BE2C (cell line): ENCODE measurements at regions not wholly inside any gene's neighbourhood (a gene's known extent, or its start where the extent isn't known, plus 50 kb on each side); places are given as distances from the start of the nearest gene placed in this dataset.
"Not testable (repeated sequence)": the region's sequence is repeated elsewhere in the genome, so short reads cannot be mapped to it uniquely, and the experiment has no call there.

ENCODE experiments used
- DNase-seq: peaks from one replicate; pipeline ENCODE4 v3.0.0-alpha.2; 2020
- H3K27me3 ChIP-seq: fragments of 250-450 bp; sonication (Bioruptor Pico); 2 replicates; pipeline ENCODE4 v1.5.1; 2020; ENCODE audit warnings: mild to moderate bottlenecking
- H3K36me3 ChIP-seq: fragments of 250-450 bp; sonication (Bioruptor Pico); 2 replicates; pipeline ENCODE4 v1.5.1; 2020; ENCODE audit warnings: mild to moderate bottlenecking
- H3K4me1 ChIP-seq: fragments of 250-450 bp; sonication (Bioruptor Pico); 2 replicates; pipeline ENCODE4 v1.5.1; 2020
- H3K4me3 ChIP-seq: 2 replicates; pipeline ENCODE4 v1.5.1; 2011; ENCODE audit warnings: low read depth, low read length
- H3K9me3 ChIP-seq: fragments of 250-450 bp; sonication (Bioruptor Pico); 2 replicates; pipeline ENCODE4 v1.5.1; 2020
- TF ChIP-seq, protein P1 (sequence below): IDR thresholded peaks from 2 replicates; pipeline ENCODE4 v1.5.1; 2012; ENCODE audit warnings: mild to moderate bottlenecking, low read depth, low read length

DNA sequence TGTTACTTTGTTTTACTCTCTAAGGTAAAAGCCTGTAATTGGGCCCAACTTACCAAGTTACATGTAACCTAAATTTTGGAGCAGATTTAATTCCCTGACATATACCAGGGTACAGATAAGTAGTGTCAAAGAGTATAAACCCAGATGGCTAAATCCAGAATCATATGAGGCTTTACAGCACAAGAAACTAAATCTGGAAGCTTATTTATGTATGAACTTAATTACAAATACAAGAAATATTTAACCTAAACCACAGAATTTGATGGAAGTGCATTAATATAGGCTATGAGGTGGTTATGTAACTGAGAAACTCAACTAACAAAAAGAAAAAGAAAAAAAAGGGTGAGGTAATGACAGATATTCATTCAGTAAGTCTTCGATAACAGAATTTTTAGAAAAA, 930.2 kb upstream of the ALCAM start:
- TF ChIP-seq, protein P1, sequence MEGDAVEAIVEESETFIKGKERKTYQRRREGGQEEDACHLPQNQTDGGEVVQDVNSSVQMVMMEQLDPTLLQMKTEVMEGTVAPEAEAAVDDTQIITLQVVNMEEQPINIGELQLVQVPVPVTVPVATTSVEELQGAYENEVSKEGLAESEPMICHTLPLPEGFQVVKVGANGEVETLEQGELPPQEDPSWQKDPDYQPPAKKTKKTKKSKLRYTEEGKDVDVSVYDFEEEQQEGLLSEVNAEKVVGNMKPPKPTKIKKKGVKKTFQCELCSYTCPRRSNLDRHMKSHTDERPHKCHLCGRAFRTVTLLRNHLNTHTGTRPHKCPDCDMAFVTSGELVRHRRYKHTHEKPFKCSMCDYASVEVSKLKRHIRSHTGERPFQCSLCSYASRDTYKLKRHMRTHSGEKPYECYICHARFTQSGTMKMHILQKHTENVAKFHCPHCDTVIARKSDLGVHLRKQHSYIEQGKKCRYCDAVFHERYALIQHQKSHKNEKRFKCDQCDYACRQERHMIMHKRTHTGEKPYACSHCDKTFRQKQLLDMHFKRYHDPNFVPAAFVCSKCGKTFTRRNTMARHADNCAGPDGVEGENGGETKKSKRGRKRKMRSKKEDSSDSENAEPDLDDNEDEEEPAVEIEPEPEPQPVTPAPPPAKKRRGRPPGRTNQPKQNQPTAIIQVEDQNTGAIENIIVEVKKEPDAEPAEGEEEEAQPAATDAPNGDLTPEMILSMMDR: no peak
- no peak overlapping the region for H3K4me3 ChIP-seq
- no peaks in the 10 kb centered on the region for H3K4me1 ChIP-seq

GRCh38 chr3:104437131-104437750, 929.5 kb upstream of the ALCAM start:
- DNase-seq: no peak
- H3K36me3 ChIP-seq: no peaks in the 10 kb centered on the region
- H3K9me3 ChIP-seq: no peaks in the 10 kb centered on the region
- TF ChIP-seq, protein P1: no peak
- H3K4me1 ChIP-seq: no peaks in the 10 kb centered on the region
- H3K27me3 ChIP-seq: no peaks in the 10 kb centered on the region
- H3K4me3 ChIP-seq: no peak overlapping the region

More for the DNA sequence above, 930.2 kb upstream of the ALCAM start:
- no peak for DNase-seq
- Histone ChIP-seq H3K36me3 (no peaks in the 10 kb centered on the region), H3K27me3 (no peaks in the 10 kb centered on the region), H3K9me3 (no peaks in the 10 kb centered on the region)

GRCh38 chr3:104437891-104438290, 928.8 kb upstream of the ALCAM start:
- H3K36me3 ChIP-seq: no peaks in the 10 kb centered on the region
- no peaks in the 10 kb centered on the region for H3K4me1 ChIP-seq
- no peaks in the 10 kb centered on the region for H3K9me3 ChIP-seq
- H3K4me3 ChIP-seq: no peak overlapping the region
- H3K27me3 ChIP-seq: no peaks in the 10 kb centered on the region
- DNase-seq: no peak
- TF ChIP-seq, protein P1: no peak

DNA sequence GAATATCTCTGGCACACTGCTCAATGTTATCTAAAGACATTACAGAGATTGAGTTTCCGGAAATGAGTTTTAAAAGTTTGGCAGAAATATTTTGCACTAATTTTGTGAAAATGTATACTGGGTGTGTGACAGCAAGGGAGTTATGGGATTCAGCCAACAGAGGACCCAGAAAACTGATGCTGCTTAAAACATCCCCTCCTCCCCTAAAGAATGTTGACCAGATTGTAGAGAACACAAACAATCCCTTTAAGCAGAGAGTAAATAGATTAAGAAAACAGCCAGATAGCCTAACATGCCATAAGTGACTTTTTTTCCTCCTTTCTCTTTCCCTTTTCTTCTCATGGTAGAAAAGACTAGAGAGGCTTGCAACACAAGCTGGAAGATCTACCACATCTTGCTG, 928.0 kb upstream of the ALCAM start:
- no peak overlapping the region for H3K4me3 ChIP-seq
- no peaks in the 10 kb centered on the region for H3K36me3 ChIP-seq
- no peaks in the 10 kb centered on the region for H3K27me3 ChIP-seq
- no peaks in the 10 kb centered on the region for H3K4me1 ChIP-seq
- TF ChIP-seq, protein P1: no peak
- no peaks in the 10 kb centered on the region for H3K9me3 ChIP-seq
- DNase-seq: no peak

- H3K4me1 ChIP-seq, H3K9me3 ChIP-seq, H3K27me3 ChIP-seq, H3K36me3 ChIP-seq, DNase-seq, H3K4me3 ChIP-seq: not testable (repeated sequence)
Measured at GRCh38 chr3:104445252-104445919, 921.3 kb upstream of the ALCAM start.

GRCh38 chr3:104447681-104448080, 919.0 kb upstream of the ALCAM start:
- DNase-seq: no peak
- no peak overlapping the region for H3K4me3 ChIP-seq
- no peaks in the 10 kb centered on the region for H3K4me1 ChIP-seq
- no peaks in the 10 kb centered on the region for H3K27me3 ChIP-seq
- TF ChIP-seq, protein P1: no peak
- no peaks in the 10 kb centered on the region for H3K36me3 ChIP-seq
- no peaks in the 10 kb centered on the region for H3K9me3 ChIP-seq
